Fibroblast of villous mesenchyme (primary cell): ENCODE measurements at regions not wholly inside any gene's neighbourhood (a gene's known extent, or its start where the extent isn't known, plus 50 kb on each side); places are given as distances from the start of the nearest gene placed in this dataset.

ENCODE experiments used
- DNase-seq: peaks from one replicate; pipeline ENCODE4 v3.0.0-alpha.2; 2010; ENCODE audit warnings: low read depth
- H3K4me3 ChIP-seq: 2 replicates; pipeline ENCODE4 v1.5.1; 2011; ENCODE audit warnings: low read depth, mild to moderate bottlenecking, low read length
- CTCF ChIP-seq: IDR thresholded peaks from 2 replicates; pipeline ENCODE4 v1.5.1; 2012; ENCODE audit warnings: low read depth, mild to moderate bottlenecking, low read length; ENCODE audit not compliant: insufficient read depth

DNA sequence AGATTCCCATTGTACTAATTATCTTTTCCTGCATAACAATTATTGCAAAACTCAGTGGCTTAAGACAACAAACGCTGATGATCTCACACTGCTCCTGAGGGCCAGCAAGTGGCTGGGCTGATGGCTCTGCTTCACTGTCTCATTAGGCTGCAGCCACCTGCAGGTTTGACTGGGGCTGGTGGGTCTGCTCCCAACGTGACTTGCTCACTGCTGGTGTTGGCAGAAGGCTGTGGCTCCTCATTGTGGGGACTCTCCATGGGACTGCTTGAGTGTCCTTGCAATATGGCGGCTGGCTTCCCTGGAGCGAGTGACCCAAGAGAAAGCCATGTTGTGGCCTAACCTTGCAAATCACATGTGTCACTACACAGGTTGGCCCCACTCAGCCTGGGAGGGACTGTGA is 71.1 kb downstream of the PLXNA1 start:
- DNase-seq: no peak
- no peak for TF ChIP-seq CTCF
- no peak overlapping the region for H3K4me3 ChIP-seq

DNA sequence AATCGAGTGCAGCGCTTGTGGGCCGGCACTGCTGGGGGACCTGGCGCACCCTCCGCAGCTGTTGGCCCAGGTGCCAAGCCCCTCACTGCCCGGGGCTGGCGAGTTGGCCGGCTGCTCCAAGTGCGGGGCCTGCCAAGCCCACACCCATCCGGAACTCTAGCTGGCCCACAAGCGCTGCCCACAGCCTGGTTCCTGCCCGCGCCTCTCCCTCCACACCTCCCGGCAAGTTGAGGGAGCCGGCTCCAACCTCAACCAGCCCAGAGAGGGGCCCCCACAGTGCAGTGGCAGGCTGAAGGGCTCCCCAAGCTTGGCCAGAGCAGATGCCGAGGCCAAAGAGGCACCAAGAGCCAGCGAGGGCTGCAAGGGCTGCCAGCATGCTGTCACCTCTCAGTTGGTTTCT is 73.4 kb downstream of the PLXNA1 start:
- no peak overlapping the region for H3K4me3 ChIP-seq
- no peak for DNase-seq
- no peak for TF ChIP-seq CTCF

DNA sequence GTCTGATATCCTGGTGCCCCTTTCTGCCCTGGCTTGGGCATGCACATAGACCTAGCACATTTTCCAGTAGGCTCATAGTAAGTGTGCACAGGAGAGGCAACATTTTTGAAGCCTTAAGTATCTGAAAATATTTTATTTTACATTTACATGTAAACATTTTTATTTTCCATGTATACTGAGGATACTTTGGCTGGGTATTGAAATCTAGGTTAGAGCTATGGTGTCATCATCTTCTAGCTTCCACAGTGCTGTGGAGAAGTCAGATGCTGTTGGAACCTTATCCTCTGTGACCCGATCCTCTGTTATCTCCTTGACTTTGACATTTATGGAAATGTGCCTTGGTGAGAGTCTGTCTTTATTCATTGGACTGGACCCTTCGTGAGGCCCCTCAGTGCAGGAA is 74.1 kb downstream of the PLXNA1 start:
- DNase-seq: no peak
- H3K4me3 ChIP-seq: no peak overlapping the region
- TF ChIP-seq CTCF: no peak

- no peak for TF ChIP-seq CTCF
- H3K4me3 ChIP-seq: no peak overlapping the region
- DNase-seq: no peak
Measured at GRCh38 chr3:127059072-127059471, 76.2 kb downstream of the PLXNA1 start.

GRCh38 chr3:127061641-127062040 is 78.7 kb downstream of the PLXNA1 start:
- no peak overlapping the region for H3K4me3 ChIP-seq
- no peak for DNase-seq
- TF ChIP-seq CTCF: no peak

DNA sequence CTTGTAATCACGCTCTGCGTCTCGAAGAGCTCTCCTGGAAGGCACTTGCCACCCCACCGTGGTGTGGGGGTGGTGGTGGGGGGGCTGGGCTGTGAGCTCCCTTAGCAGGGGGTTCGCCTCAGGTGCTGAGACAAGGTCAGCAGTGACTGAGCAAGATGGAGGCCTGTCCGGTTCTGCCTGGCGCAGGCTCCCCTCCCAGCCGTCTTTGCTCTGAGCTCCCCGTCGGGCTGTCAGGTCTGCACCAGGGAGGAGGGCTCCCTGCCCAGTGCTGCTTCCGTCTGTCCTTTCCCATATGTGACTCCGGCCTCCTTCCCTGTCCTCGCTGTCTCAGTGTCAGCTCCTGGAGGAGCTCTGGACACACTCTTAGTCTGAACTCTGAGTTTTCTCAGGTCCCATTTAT is 80.0 kb downstream of the PLXNA1 start:
- DNase-seq: no peak
- TF ChIP-seq CTCF: no peak
- H3K4me3 ChIP-seq: no peak overlapping the region

GRCh38 chr3:127063916-127064315 is 81.0 kb downstream of the PLXNA1 start:
- no peak for TF ChIP-seq CTCF
- DNase-seq: no peak
- no peak overlapping the region for H3K4me3 ChIP-seq
